ENCODE measurements at regions not wholly inside any gene's neighbourhood (a gene's known extent, or its start where the extent isn't known, plus 50 kb on each side); places are given as distances from the start of the nearest gene placed in this dataset.

- Histone ChIP-seq H3K4me1 (replicated peaks) (no peaks in the 10 kb centered on the region), H3K4me3 (no peak overlapping the region), H3K36me3 (no peaks in the 10 kb centered on the region), H3K27ac (no peak overlapping the region), H3K9me3 (replicated peaks) (no peaks in the 10 kb centered on the region), H3K27me3 (replicated peaks) (no peaks in the 10 kb centered on the region)
- no peak for DNase-seq (ENCODE audit: low read depth in 1 of 2, low spot score in 2 of 2)
Measured at GRCh38 chr14:87483271-87484260, 509.4 kb downstream of the GALC start.

DNA sequence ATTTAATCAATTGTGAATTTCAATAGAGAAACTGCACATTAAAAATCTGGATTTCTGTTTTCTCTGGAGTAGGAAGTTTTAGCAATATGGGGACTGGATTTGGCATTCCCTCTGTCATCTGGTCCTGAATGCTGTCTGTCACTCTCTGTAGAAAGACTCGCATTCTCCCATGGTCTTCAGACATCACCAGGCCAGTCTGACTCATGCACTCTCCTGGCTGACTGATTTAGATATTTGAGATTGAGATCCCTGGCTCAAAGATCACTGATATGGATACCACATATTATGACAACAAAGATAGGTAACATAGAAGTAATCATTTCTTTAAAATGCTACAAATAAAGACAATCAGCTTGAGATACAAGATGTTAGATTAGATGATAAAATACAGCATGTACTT lies 524.5 kb downstream of the GALC start:
- H3K36me3 ChIP-seq = no peaks in the 10 kb centered on the region
- no peaks in the 10 kb centered on the region for H3K4me1 ChIP-seq (replicated peaks)
- no peak overlapping the region for H3K27ac ChIP-seq
- DNase-seq (ENCODE audit: low read depth in 1 of 2, low spot score in 2 of 2) = no peak
- H3K27me3 ChIP-seq (replicated peaks) = no peaks in the 10 kb centered on the region
- H3K4me3 ChIP-seq = no peak overlapping the region
- no peaks in the 10 kb centered on the region for H3K9me3 ChIP-seq (replicated peaks)

DNA sequence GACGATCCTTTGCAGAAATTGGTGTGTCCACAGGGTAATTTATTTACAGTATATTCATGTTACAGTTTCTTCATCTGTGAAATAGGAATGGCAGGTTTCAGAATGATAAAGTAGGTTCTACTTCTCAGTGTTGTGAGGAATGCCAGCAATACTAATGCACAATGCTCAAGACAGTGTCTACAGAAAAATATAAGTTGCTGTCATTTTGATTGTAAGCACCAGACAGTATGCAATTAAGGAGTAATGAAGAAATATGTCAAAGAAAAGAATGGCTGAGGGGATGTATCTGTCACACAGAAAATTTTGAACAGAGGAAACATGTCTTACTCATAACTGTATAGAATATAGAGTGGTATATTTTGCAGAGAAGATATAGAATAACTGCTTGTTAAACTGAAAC lies 525.4 kb downstream of the GALC start:
- Histone ChIP-seq H3K36me3 (no peaks in the 10 kb centered on the region), H3K27me3 (replicated peaks) (no peaks in the 10 kb centered on the region), H3K4me3 (no peak overlapping the region), H3K27ac (no peak overlapping the region), H3K9me3 (replicated peaks) (no peaks in the 10 kb centered on the region), H3K4me1 (replicated peaks) (no peaks in the 10 kb centered on the region)
- no peak for DNase-seq (ENCODE audit: low read depth in 1 of 2, low spot score in 2 of 2)

GRCh38 chr14:87465770-87466169 lies 527.2 kb downstream of the GALC start:
- no peaks in the 10 kb centered on the region for H3K9me3 ChIP-seq (replicated peaks)
- H3K27ac ChIP-seq = no peak overlapping the region
- H3K27me3 ChIP-seq (replicated peaks) = no peaks in the 10 kb centered on the region
- DNase-seq (ENCODE audit: low read depth in 1 of 2, low spot score in 2 of 2) = no peak
- H3K4me3 ChIP-seq = no peak overlapping the region
- no peaks in the 10 kb centered on the region for H3K4me1 ChIP-seq (replicated peaks)
- no peaks in the 10 kb centered on the region for H3K36me3 ChIP-seq

DNA sequence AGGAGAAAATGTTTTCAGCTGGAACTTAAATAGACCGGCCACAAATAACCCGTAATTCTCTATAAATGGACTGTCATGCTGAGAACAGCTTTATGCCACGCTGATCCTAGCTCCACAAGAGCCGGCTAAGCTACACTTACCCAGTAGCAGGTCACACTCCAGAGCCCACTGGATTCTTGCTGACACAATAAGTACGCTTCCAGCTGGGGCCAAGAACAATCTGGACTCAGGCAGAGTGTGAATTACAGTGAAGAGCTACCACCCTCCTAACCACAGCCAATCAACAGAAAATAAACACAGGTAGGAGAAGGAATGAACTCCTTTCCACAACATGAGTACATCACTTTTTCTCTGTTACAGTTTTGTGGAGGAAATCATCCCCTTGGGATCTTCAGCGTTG lies 531.3 kb downstream of the GALC start:
- no peaks in the 10 kb centered on the region for H3K4me1 ChIP-seq (replicated peaks)
- DNase-seq (ENCODE audit: low read depth in 1 of 2, low spot score in 2 of 2) = no peak
- no peaks in the 10 kb centered on the region for H3K27me3 ChIP-seq (replicated peaks)
- H3K36me3 ChIP-seq = no peaks in the 10 kb centered on the region
- no peak overlapping the region for H3K27ac ChIP-seq
- H3K4me3 ChIP-seq = no peak overlapping the region
- H3K9me3 ChIP-seq (replicated peaks) = no peaks in the 10 kb centered on the region

DNA sequence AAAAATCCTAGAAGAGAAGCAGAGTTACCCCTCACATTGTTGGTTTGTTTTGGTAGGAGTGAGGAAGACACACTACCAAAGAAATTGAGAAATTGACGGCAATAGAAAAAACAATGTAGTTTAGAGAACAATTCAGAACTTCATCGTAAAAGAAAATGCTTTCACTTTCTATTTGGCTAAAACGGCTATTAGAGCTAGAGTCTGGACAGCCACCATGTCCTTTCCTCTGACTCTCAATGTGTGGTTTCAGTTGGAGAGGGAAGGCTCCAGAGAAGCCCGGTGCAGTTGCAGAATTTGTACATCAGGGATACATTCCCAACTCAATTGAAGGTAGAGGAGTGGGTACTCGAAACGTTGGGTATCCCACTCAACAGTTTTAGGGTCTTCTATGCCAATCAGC lies 535.3 kb downstream of the GALC start:
- Histone ChIP-seq H3K27me3 (replicated peaks) (no peaks in the 10 kb centered on the region), H3K36me3 (no peaks in the 10 kb centered on the region), H3K4me3 (peak overlapping the region; percentile 21), H3K27ac (no peak overlapping the region; the same call in 1 of the 2 replicates), H3K9me3 (replicated peaks) (no peaks in the 10 kb centered on the region), H3K4me1 (replicated peaks) (no peaks in the 10 kb centered on the region)
- peak in 1 of 2 experiments; percentile 5 for DNase-seq (ENCODE audit: low read depth in 1 of 2, low spot score in 2 of 2)

DNA sequence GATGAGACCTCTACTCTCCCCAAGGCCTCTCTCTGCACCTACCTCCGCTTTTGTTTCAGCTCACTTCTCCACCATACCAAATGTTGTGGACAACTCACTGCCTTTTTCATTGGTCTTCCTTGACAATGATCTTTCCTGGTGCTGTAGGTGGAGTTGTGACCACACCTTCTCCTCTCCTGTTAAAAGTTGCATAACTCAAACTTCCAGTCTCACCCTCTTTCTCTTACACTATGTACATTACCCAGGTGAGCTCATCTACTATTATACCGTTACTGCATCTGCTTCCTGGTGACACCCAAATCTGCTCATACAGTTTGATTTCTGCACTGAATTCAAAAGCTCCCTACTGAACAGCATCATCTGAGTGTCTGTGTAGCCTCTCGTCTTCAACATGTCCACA lies 542.8 kb downstream of the GALC start:
- no peaks in the 10 kb centered on the region for H3K4me1 ChIP-seq (replicated peaks)
- H3K27me3 ChIP-seq (replicated peaks) = no peaks in the 10 kb centered on the region
- H3K36me3 ChIP-seq = no peaks in the 10 kb centered on the region
- no peak overlapping the region for H3K27ac ChIP-seq
- no peak for DNase-seq (ENCODE audit: low read depth in 1 of 2, low spot score in 2 of 2)
- H3K4me3 ChIP-seq = no peak overlapping the region
- no peaks in the 10 kb centered on the region for H3K9me3 ChIP-seq (replicated peaks)

GRCh38 chr14:87449016-87449415 lies 544.0 kb downstream of the GALC start:
- Histone ChIP-seq H3K27me3 (replicated peaks) (no peaks in the 10 kb centered on the region), H3K4me1 (replicated peaks) (no peaks in the 10 kb centered on the region), H3K4me3 (no peak overlapping the region), H3K27ac (no peak overlapping the region), H3K9me3 (replicated peaks) (no peaks in the 10 kb centered on the region), H3K36me3 (no peaks in the 10 kb centered on the region)
- DNase-seq (ENCODE audit: low read depth in 1 of 2, low spot score in 2 of 2) = no peak

- Histone ChIP-seq H3K4me1 (replicated peaks) (no peaks in the 10 kb centered on the region), H3K36me3 (no peaks in the 10 kb centered on the region), H3K9me3 (replicated peaks) (no peaks in the 10 kb centered on the region), H3K4me3 (no peak overlapping the region), H3K27ac (no peak overlapping the region), H3K27me3 (replicated peaks) (no peaks in the 10 kb centered on the region)
- DNase-seq (ENCODE audit: low read depth in 1 of 2, low spot score in 2 of 2) = no peak
Measured at GRCh38 chr14:87443787-87444186, 549.2 kb downstream of the GALC start.

- Histone ChIP-seq H3K4me3 (no peak overlapping the region), H3K36me3 (no peaks in the 10 kb centered on the region), H3K27ac (no peak overlapping the region), H3K27me3 (replicated peaks) (no peaks in the 10 kb centered on the region), H3K9me3 (replicated peaks) (no peaks in the 10 kb centered on the region), H3K4me1 (replicated peaks) (no peaks in the 10 kb centered on the region)
- no peak for DNase-seq (ENCODE audit: low read depth in 1 of 2, low spot score in 2 of 2)
Measured at GRCh38 chr14:87443039-87443438, 549.9 kb downstream of the GALC start.

DNA sequence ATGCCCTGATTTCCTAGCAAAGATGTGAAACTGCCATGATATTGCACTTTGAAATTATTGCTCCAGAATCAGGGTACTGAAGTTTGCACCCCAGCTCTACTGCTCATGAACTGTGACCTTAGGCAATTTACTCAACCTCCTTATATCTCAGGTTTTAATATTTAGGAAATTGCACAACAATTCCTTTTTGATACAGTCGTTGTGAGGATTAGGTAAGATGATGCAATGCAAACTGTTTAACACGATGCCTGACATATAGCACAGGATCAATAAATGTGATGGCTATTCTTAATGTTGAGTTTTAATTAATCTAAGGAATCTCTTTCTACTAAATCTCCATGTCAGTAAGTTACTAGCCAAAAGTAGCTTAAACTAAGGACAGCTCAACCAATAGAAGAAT lies 555.8 kb downstream of the GALC start:
- DNase-seq (ENCODE audit: low read depth in 1 of 2, low spot score in 2 of 2) = no peak
- Histone ChIP-seq H3K4me1 (replicated peaks) (no peaks in the 10 kb centered on the region), H3K9me3 (replicated peaks) (no peaks in the 10 kb centered on the region), H3K36me3 (no peaks in the 10 kb centered on the region), H3K27me3 (replicated peaks) (no peaks in the 10 kb centered on the region), H3K4me3 (no peak overlapping the region), H3K27ac (no peak overlapping the region)

GRCh38 chr14:87434680-87435079 lies 558.3 kb downstream of the GALC start:
- H3K4me1 ChIP-seq (replicated peaks) = no peaks in the 10 kb centered on the region; the same call in 1 of the 2 replicates
- no peak overlapping the region for H3K27ac ChIP-seq
- no peaks in the 10 kb centered on the region for H3K36me3 ChIP-seq
- no peaks in the 10 kb centered on the region for H3K9me3 ChIP-seq (replicated peaks)
- no peak overlapping the region for H3K4me3 ChIP-seq
- no peaks in the 10 kb centered on the region for H3K27me3 ChIP-seq (replicated peaks)
- no peak for DNase-seq (ENCODE audit: low read depth in 1 of 2, low spot score in 2 of 2)

- Histone ChIP-seq H3K9me3 (replicated peaks) (no peaks in the 10 kb centered on the region), H3K4me3 (no peak overlapping the region), H3K27ac (no peak overlapping the region), H3K36me3 (no peaks in the 10 kb centered on the region), H3K4me1 (replicated peaks) (no peaks in the 10 kb centered on the region; the same call in 1 of the 2 replicates), H3K27me3 (replicated peaks) (no peaks in the 10 kb centered on the region)
- no peak for DNase-seq (ENCODE audit: low read depth in 1 of 2, low spot score in 2 of 2)
Measured at GRCh38 chr14:87434011-87434410, 559.0 kb downstream of the GALC start.

DNA sequence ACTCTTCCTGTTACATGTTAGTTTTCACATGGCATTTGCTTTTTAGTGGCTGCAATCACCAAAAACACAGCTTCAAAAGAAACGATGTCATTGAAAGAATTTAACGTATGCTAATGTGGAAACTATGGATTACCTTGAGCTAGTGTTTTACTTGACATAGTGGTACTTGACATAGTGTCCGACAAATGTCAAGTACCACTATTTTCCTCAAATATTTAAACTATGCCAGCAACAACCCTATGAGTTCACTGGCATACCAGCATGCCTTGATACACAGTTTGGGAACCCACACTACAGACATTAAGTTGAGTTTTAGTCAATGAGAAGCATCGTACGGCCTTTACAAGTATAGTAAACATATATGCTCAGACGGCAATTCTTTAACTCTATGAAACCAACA lies 560.3 kb downstream of the GALC start:
- Histone ChIP-seq H3K4me1 (replicated peaks) (no peaks in the 10 kb centered on the region; the same call in 1 of the 2 replicates), H3K27ac (no peak overlapping the region), H3K9me3 (replicated peaks) (no peaks in the 10 kb centered on the region), H3K4me3 (no peak overlapping the region), H3K36me3 (no peaks in the 10 kb centered on the region), H3K27me3 (replicated peaks) (no peaks in the 10 kb centered on the region)
- no peak for DNase-seq (ENCODE audit: low read depth in 1 of 2, low spot score in 2 of 2)
